Neutrophil (primary cell): ENCODE measurements at regions not wholly inside any gene's neighbourhood (a gene's known extent, or its start where the extent isn't known, plus 50 kb on each side); places are given as distances from the start of the nearest gene placed in this dataset.

Source experiments
- H3K27ac ChIP-seq: fragments of 200-600 bp; sonication (generic); 2 replicates; pipeline ENCODE4 v1.5.1; 2016; ENCODE audit warnings: mild to moderate bottlenecking, moderate library complexity
- H3K27me3 ChIP-seq: fragments of 200-600 bp; sonication (generic); 2 replicates; pipeline ENCODE4 v1.6.0; 2016; ENCODE audit warnings: mild to moderate bottlenecking
- H3K36me3 ChIP-seq: fragments of 200-600 bp; sonication (generic); 2 replicates; pipeline ENCODE4 v1.5.1; 2017
- H3K4me1 ChIP-seq, 2 experiments: fragments of 200-600 bp in 1 of 2; sonication (generic) in 1 of 2; 1 replicate in 1 of 2; 2 replicates in 1 of 2; pipeline versions ENCODE4 v1.5.1 to v1.6.1; 2013 to 2016; ENCODE audit warnings: low read depth in 1 of 2, low read length in 1 of 2, mild to moderate bottlenecking in 1 of 2, moderate library complexity in 1 of 2; ENCODE audit not compliant: control insufficient read depth in 1 of 2, insufficient read depth in 1 of 2
- H3K4me3 ChIP-seq, 2 experiments: fragments of 200-600 bp in 1 of 2; sonication (generic) in 1 of 2; 1 replicate in 1 of 2; 2 replicates in 1 of 2; pipeline ENCODE4 v1.5.1; 2013 to 2016; ENCODE audit warnings: low read depth in 1 of 2, low read length in 1 of 2, mild to moderate bottlenecking in 1 of 2, moderate library complexity in 1 of 2
- H3K9me3 ChIP-seq: fragments of 200-600 bp; sonication (generic); 2 replicates; pipeline ENCODE4 v1.5.1; 2016
- CTCF ChIP-seq: fragments of 200-600 bp; sonication (generic); IDR thresholded peaks from 2 replicates; pipeline ENCODE4 v1.5.1; 2016; ENCODE audit warnings: antibody characterized with exemption

GRCh38 chr16:9509663-9510062, 418.2 kb downstream of the HAPSTR1 start:
- TF ChIP-seq CTCF: no peak
- no peaks in the 10 kb centered on the region for H3K36me3 ChIP-seq
- no peaks in the 10 kb centered on the region for H3K27me3 ChIP-seq
- no peak overlapping the region for H3K4me3 ChIP-seq
- no peaks in the 10 kb centered on the region for H3K4me1 ChIP-seq
- no peaks in the 10 kb centered on the region for H3K9me3 ChIP-seq
- H3K27ac ChIP-seq: no peak overlapping the region

GRCh38 chr16:9511389-9511788, 419.9 kb downstream of the HAPSTR1 start:
- Histone ChIP-seq H3K4me1 (no peaks in the 10 kb centered on the region), H3K36me3 (no peaks in the 10 kb centered on the region), H3K4me3 (no peak overlapping the region), H3K27ac (no peak overlapping the region), H3K9me3 (no peaks in the 10 kb centered on the region), H3K27me3 (no peaks in the 10 kb centered on the region)
- no peak for TF ChIP-seq CTCF

GRCh38 chr16:9516444-9516843, 425.0 kb downstream of the HAPSTR1 start:
- H3K4me1 ChIP-seq: no peaks in the 10 kb centered on the region
- TF ChIP-seq CTCF: no peak
- H3K36me3 ChIP-seq: no peaks in the 10 kb centered on the region
- H3K9me3 ChIP-seq: no peaks in the 10 kb centered on the region
- no peaks in the 10 kb centered on the region for H3K27me3 ChIP-seq
- H3K27ac ChIP-seq: no peak overlapping the region
- H3K4me3 ChIP-seq: no peak overlapping the region

- Histone ChIP-seq H3K9me3 (no peaks in the 10 kb centered on the region), H3K36me3 (no peaks in the 10 kb centered on the region), H3K27me3 (no peaks in the 10 kb centered on the region), H3K4me1 (no peaks in the 10 kb centered on the region), H3K27ac (no peak overlapping the region), H3K4me3 (no peak overlapping the region)
- no peak for TF ChIP-seq CTCF
Measured at GRCh38 chr16:9518051-9518450, 426.6 kb downstream of the HAPSTR1 start.

- Histone ChIP-seq H3K27me3 (no peaks in the 10 kb centered on the region), H3K9me3 (no peaks in the 10 kb centered on the region), H3K36me3 (no peaks in the 10 kb centered on the region), H3K4me1 (no peaks in the 10 kb centered on the region), H3K4me3 (no peak overlapping the region), H3K27ac (no peak overlapping the region)
- no peak for TF ChIP-seq CTCF
Measured at GRCh38 chr16:9518581-9518980, 427.1 kb downstream of the HAPSTR1 start.

- Histone ChIP-seq H3K4me1 (no peaks in the 10 kb centered on the region), H3K36me3 (no peaks in the 10 kb centered on the region), H3K4me3 (no peak overlapping the region), H3K27ac (no peak overlapping the region), H3K27me3 (no peaks in the 10 kb centered on the region), H3K9me3 (no peaks in the 10 kb centered on the region)
- TF ChIP-seq CTCF: no peak
Measured at GRCh38 chr16:9521749-9522370, 430.4 kb downstream of the HAPSTR1 start.
